Karpas-422 (cell line): ENCODE measurements at regions not wholly inside any gene's neighbourhood (a gene's known extent, or its start where the extent isn't known, plus 50 kb on each side); places are given as distances from the start of the nearest gene placed in this dataset.

Source experiments
- DNase-seq: peaks from one replicate; pipeline ENCODE4 v3.0.0-alpha.2; 2015
- H2AFZ ChIP-seq: fragments of 200-600 bp; sonication (generic); 2 replicates; pipeline ENCODE4 v1.6.1; 2014; ENCODE audit warnings: antibody characterized with exemption, low read length, mixed read lengths
- H3K27ac ChIP-seq: fragments of 200-600 bp; sonication (generic); 2 replicates; pipeline ENCODE4 v1.5.1; 2014; ENCODE audit warnings: mild to moderate bottlenecking, low read length, moderate library complexity
- H3K27me3 ChIP-seq: fragments of 200-600 bp; sonication (generic); 2 replicates; pipeline ENCODE4 v1.6.1; 2014; ENCODE audit warnings: low read length, mixed read lengths
- H3K36me3 ChIP-seq: fragments of 200-600 bp; sonication (generic); 2 replicates; pipeline ENCODE4 v1.6.1; 2014; ENCODE audit warnings: low read length, mixed read lengths; ENCODE audit not compliant: insufficient read depth
- H3K4me1 ChIP-seq: fragments of 200-600 bp; sonication (generic); 2 replicates; pipeline ENCODE4 v1.6.1; 2014; ENCODE audit warnings: mild to moderate bottlenecking, low read length, mixed read lengths
- H3K4me2 ChIP-seq: fragments of 200-600 bp; sonication (generic); 2 replicates; pipeline ENCODE4 v1.6.1; 2014; ENCODE audit warnings: low read length, low read depth, mild to moderate bottlenecking; ENCODE audit not compliant: poor library complexity, severe bottlenecking
- H3K4me3 ChIP-seq: fragments of 200-600 bp; sonication (generic); 2 replicates; pipeline ENCODE4 v1.5.1; 2014; ENCODE audit warnings: mild to moderate bottlenecking, antibody characterized with exemption, low read length, mixed read lengths
- H3K79me2 ChIP-seq: fragments of 200-600 bp; sonication (generic); 2 replicates; pipeline ENCODE4 v1.6.1; 2014; ENCODE audit warnings: mild to moderate bottlenecking, low read length, mixed read lengths
- H3K9ac ChIP-seq: fragments of 200-600 bp; sonication (generic); 2 replicates; pipeline ENCODE4 v1.6.0; 2014; ENCODE audit warnings: low read length
- H3K9me2 ChIP-seq: fragments of 200-600 bp; sonication (generic), shearing (Covaris generic); replicated peaks from 2 replicates; pipeline ENCODE4 v1.6.0; 2014; ENCODE audit warnings: mild to moderate bottlenecking, low read length, moderate library complexity; ENCODE audit not compliant: insufficient read depth
- H3K9me3 ChIP-seq: fragments of 300-700, 200-600 bp; sonication (generic); 2 replicates; pipeline ENCODE4 v1.6.1; 2014; ENCODE audit warnings: low read length, mixed read lengths
- H4K20me1 ChIP-seq: fragments of 200-600 bp; sonication (generic); 2 replicates; pipeline ENCODE4 v1.6.1; 2014; ENCODE audit warnings: mild to moderate bottlenecking, antibody characterized with exemption, low read length, low read depth; ENCODE audit not compliant: insufficient read depth

DNA sequence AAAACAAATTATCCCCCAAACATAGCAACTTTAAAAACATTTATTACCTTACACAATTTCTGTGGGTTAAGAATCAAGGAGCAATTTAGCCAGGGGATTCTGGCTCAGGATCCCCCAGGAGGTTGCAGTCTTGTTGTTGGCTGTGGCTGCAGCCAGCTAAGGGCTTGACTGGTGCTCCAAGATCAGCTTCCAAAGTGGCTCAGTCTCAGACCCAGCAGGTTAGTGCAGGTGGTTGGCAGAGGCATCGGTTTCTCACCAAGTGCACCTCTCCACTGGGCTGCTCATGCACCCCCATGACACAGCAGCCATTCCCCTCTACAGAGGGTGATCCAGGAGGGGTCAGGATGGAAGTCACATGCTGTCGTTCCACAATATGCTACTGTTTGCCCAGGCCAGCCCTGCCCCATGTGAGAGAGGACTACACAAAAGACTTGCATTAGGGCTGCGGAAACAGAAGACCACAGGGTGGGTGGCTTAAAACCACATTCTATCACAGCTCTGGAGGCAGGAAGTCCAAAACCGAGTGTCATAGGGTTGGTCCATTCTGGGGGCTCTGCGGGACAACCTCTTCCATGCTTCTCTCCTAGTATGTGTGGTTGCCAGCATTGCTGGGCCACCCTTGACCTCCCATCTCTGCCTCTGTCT, 125.8 kb downstream of the C6orf118 start:
- H3K9me3 ChIP-seq = no peaks in the 10 kb centered on the region
- no peak overlapping the region for H3K27ac ChIP-seq
- no peak overlapping the region for H3K9ac ChIP-seq
- no peak for DNase-seq
- no peak overlapping the region for H2AFZ ChIP-seq
- H4K20me1 ChIP-seq = no peaks in the 10 kb centered on the region
- no peaks in the 10 kb centered on the region; the same call in 1 of the 2 replicates for H3K27me3 ChIP-seq
- no peaks in the 10 kb centered on the region for H3K4me1 ChIP-seq
- H3K4me2 ChIP-seq = no peak overlapping the region
- H3K9me2 ChIP-seq = no peaks in the 10 kb centered on the region
- no peaks in the 10 kb centered on the region for H3K36me3 ChIP-seq
- no peaks in the 10 kb centered on the region for H3K79me2 ChIP-seq
- no peak overlapping the region for H3K4me3 ChIP-seq

DNA sequence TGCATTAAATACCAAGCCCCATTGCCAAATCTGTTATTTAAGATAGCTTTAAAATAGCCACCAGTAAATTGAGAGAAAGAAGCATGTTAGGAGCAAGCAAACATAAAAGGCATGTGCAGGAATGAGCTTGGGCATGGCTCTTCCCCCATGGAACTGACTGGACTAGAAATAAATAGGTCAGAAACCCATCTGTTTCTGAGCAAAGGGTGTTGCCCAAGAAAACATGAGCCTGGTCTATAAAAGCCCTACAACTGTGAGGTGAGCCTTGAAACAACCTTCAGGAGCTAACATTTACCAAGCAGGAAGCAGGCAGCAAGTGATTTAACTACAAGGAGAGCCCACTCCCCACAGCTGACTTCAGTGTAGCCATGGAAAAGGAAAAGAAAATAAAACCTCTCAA, 126.3 kb downstream of the C6orf118 start:
- Histone ChIP-seq H3K9ac (no peak overlapping the region), H3K9me3 (no peaks in the 10 kb centered on the region), H3K9me2 (no peaks in the 10 kb centered on the region), H3K4me1 (no peaks in the 10 kb centered on the region), H3K36me3 (no peaks in the 10 kb centered on the region), H3K4me2 (no peak overlapping the region), H2AFZ (no peak overlapping the region), H3K27me3 (no peaks in the 10 kb centered on the region; the same call in 1 of the 2 replicates), H4K20me1 (no peaks in the 10 kb centered on the region), H3K79me2 (no peaks in the 10 kb centered on the region), H3K4me3 (no peak overlapping the region), H3K27ac (no peak overlapping the region)
- no peak for DNase-seq

- Histone ChIP-seq H3K9ac (no peak overlapping the region), H3K27me3 (no peaks in the 10 kb centered on the region; the same call in 1 of the 2 replicates), H3K9me3 (no peaks in the 10 kb centered on the region), H2AFZ (no peak overlapping the region), H3K9me2 (no peaks in the 10 kb centered on the region), H3K4me2 (no peak overlapping the region), H3K27ac (no peak overlapping the region), H3K4me1 (no peaks in the 10 kb centered on the region), H3K79me2 (no peaks in the 10 kb centered on the region), H3K4me3 (no peak overlapping the region), H3K36me3 (no peaks in the 10 kb centered on the region), H4K20me1 (no peaks in the 10 kb centered on the region)
- no peak for DNase-seq
Measured at GRCh38 chr6:165181951-165182414, 127.4 kb downstream of the C6orf118 start.

DNA sequence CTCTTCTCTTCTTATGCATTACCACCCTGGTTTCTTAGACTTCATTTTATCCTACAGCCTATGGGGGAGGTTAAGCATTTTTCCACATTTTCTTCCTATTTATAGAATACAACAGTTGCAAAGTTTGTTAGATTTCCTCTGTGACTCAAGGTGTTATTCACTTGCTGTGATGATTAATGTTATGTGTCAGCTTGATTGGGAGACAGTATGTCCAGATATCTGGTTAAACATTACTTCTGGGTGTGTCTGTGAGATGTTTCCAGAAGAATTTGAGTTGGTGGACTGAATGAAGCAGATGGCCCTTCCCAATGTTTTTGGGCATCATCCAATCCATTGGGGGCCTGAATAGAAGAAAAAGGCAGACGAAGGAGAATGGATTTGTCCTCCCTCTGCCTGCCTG, 131.3 kb downstream of the C6orf118 start:
- no peaks in the 10 kb centered on the region for H4K20me1 ChIP-seq
- H3K4me1 ChIP-seq = no peaks in the 10 kb centered on the region
- no peak overlapping the region for H3K9ac ChIP-seq
- H3K27ac ChIP-seq = no peak overlapping the region
- no peak overlapping the region for H2AFZ ChIP-seq
- H3K36me3 ChIP-seq = no peaks in the 10 kb centered on the region
- H3K79me2 ChIP-seq = no peaks in the 10 kb centered on the region
- H3K27me3 ChIP-seq = no peaks in the 10 kb centered on the region; the same call in 1 of the 2 replicates
- no peaks in the 10 kb centered on the region for H3K9me2 ChIP-seq
- no peaks in the 10 kb centered on the region for H3K9me3 ChIP-seq
- H3K4me2 ChIP-seq = no peak overlapping the region
- H3K4me3 ChIP-seq = no peak overlapping the region
- no peak for DNase-seq

- H3K9me3 ChIP-seq = peaks cover 5% of the 10 kb centered on the region; the same call in 1 of the 2 replicates
- no peak overlapping the region for H3K27ac ChIP-seq
- no peak overlapping the region for H3K4me2 ChIP-seq
- H2AFZ ChIP-seq = no peak overlapping the region
- no peak overlapping the region for H3K9ac ChIP-seq
- H3K27me3 ChIP-seq = no peaks in the 10 kb centered on the region
- no peak for DNase-seq
- no peaks in the 10 kb centered on the region for H3K9me2 ChIP-seq
- no peaks in the 10 kb centered on the region for H3K4me1 ChIP-seq
- H3K4me3 ChIP-seq = no peak overlapping the region
- no peaks in the 10 kb centered on the region for H3K79me2 ChIP-seq
- no peaks in the 10 kb centered on the region for H3K36me3 ChIP-seq
- H4K20me1 ChIP-seq = no peaks in the 10 kb centered on the region
Measured at GRCh38 chr6:165173484-165173883, 135.9 kb downstream of the C6orf118 start.

GRCh38 chr6:165167861-165168260, 141.5 kb downstream of the C6orf118 start:
- no peak for DNase-seq
- Histone ChIP-seq H3K9me2 (no peaks in the 10 kb centered on the region), H3K9me3 (peaks cover 9% of the 10 kb centered on the region; the same call in 1 of the 2 replicates), H3K79me2 (no peaks in the 10 kb centered on the region), H3K4me3 (no peak overlapping the region), H3K9ac (no peak overlapping the region), H4K20me1 (no peaks in the 10 kb centered on the region), H2AFZ (no peak overlapping the region), H3K4me1 (no peaks in the 10 kb centered on the region), H3K27me3 (no peaks in the 10 kb centered on the region), H3K27ac (no peak overlapping the region), H3K36me3 (no peaks in the 10 kb centered on the region), H3K4me2 (no peak overlapping the region)

- no peak overlapping the region for H3K27ac ChIP-seq
- H3K9ac ChIP-seq = no peak overlapping the region
- no peaks in the 10 kb centered on the region for H3K4me1 ChIP-seq
- H3K9me3 ChIP-seq = peaks cover 9% of the 10 kb centered on the region; the same call in 1 of the 2 replicates
- no peaks in the 10 kb centered on the region for H3K79me2 ChIP-seq
- H3K36me3 ChIP-seq = no peaks in the 10 kb centered on the region
- H2AFZ ChIP-seq = no peak overlapping the region
- H3K4me3 ChIP-seq = no peak overlapping the region
- no peaks in the 10 kb centered on the region for H3K27me3 ChIP-seq
- no peaks in the 10 kb centered on the region for H4K20me1 ChIP-seq
- no peaks in the 10 kb centered on the region for H3K9me2 ChIP-seq
- H3K4me2 ChIP-seq = no peak overlapping the region
- DNase-seq = no peak
Measured at GRCh38 chr6:165167311-165167710, 142.1 kb downstream of the C6orf118 start.

DNA sequence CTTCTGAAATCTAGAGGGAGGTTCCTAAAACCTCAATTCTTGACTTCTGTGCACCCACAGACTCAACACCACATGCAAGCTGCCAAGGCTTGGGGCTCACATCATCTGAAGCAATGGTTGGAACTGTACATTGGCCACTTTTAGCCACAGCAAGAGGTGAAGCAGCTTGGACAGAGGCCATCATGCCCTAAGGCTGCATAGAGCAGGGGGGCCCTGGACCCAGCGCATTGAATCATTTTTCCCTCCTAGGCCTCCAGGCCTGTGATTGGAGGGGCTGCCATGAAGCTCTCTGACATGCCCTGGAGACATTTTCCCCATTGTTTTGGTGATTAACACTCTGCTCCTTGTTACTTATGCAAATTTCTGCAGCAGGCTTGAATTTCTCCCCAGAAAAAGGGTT, 145.9 kb downstream of the C6orf118 start:
- Histone ChIP-seq H3K27ac (no peak overlapping the region), H3K4me3 (no peak overlapping the region), H3K9me2 (no peaks in the 10 kb centered on the region), H3K79me2 (no peaks in the 10 kb centered on the region), H3K4me1 (no peaks in the 10 kb centered on the region), H3K9ac (no peak overlapping the region), H3K9me3 (0 out of 2 replicates have a peak, but pooled peaks cover 4% of the 10 kb centered on the region), H3K36me3 (no peaks in the 10 kb centered on the region), H3K4me2 (no peak overlapping the region), H4K20me1 (no peaks in the 10 kb centered on the region), H3K27me3 (no peaks in the 10 kb centered on the region), H2AFZ (no peak overlapping the region)
- no peak for DNase-seq
